Colon (tissue), 2 donors: ENCODE measurements at regions not wholly inside any gene's neighbourhood (a gene's known extent, or its start where the extent isn't known, plus 50 kb on each side); places are given as distances from the start of the nearest gene placed in this dataset.
"Not testable (repeated sequence)": the region's sequence is repeated elsewhere in the genome, so short reads cannot be mapped to it uniquely, and the experiment has no call there.

ENCODE experiments used
- FAIRE-seq: peaks from 2 replicates; lab custom pipeline; 2012; peaks lifted over from hg19 to GRCh38; lab: Jason Lieb, UNC
- donor health status: control.
- donor health status: control.

- no peak for FAIRE-seq
Measured at GRCh38 chr16:46519063-46519462, 102.1 kb downstream of the SHCBP1 start.

- no peak for FAIRE-seq
Measured at GRCh38 chr16:46496701-46497100, 124.5 kb downstream of the SHCBP1 start.

- no peak for FAIRE-seq
Measured at GRCh38 chr16:46482895-46483294, 138.3 kb downstream of the SHCBP1 start.

- FAIRE-seq = no peak
Measured at GRCh38 chr16:46466239-46466638, 154.9 kb downstream of the SHCBP1 start.

GRCh38 chr16:46454801-46455200 is 166.4 kb downstream of the SHCBP1 start:
- not testable (repeated sequence) for FAIRE-seq

- no peak for FAIRE-seq
Measured at GRCh38 chr16:46428108-46429061, 192.8 kb downstream of the SHCBP1 start.

GRCh38 chr16:46427340-46428107 is 193.7 kb downstream of the SHCBP1 start:
- FAIRE-seq = no peak

- FAIRE-seq = peak; percentile 82
Measured at GRCh38 chr16:46426336-46426735, 194.8 kb downstream of the SHCBP1 start.

GRCh38 chr16:46404028-46404427 is 217.2 kb downstream of the SHCBP1 start:
- FAIRE-seq = no peak

- not testable (repeated sequence) for FAIRE-seq
Measured at GRCh38 chr16:46398559-46398958, 222.6 kb downstream of the SHCBP1 start.

- not testable (repeated sequence) for FAIRE-seq
Measured at GRCh38 chr16:46396883-46397270, 224.3 kb downstream of the SHCBP1 start.

GRCh38 chr16:46396131-46396882 is 224.9 kb downstream of the SHCBP1 start:
- not testable (repeated sequence) for FAIRE-seq

GRCh38 chr16:46395391-46395921 is 225.7 kb downstream of the SHCBP1 start:
- FAIRE-seq = not testable (repeated sequence)

- FAIRE-seq = not testable (repeated sequence)
Measured at GRCh38 chr16:46394963-46395362, 226.2 kb downstream of the SHCBP1 start.

GRCh38 chr16:46394149-46394548 is 227.0 kb downstream of the SHCBP1 start:
- not testable (repeated sequence) for FAIRE-seq

GRCh38 chr16:46392930-46393722 is 228.1 kb downstream of the SHCBP1 start:
- not testable (repeated sequence) for FAIRE-seq

GRCh38 chr16:46390660-46391462 is 230.3 kb downstream of the SHCBP1 start:
- FAIRE-seq = not testable (repeated sequence)

GRCh38 chr16:46389561-46390041 is 231.6 kb downstream of the SHCBP1 start:
- not testable (repeated sequence) for FAIRE-seq

GRCh38 chr16:46388939-46389491 is 232.2 kb downstream of the SHCBP1 start:
- FAIRE-seq = not testable (repeated sequence)

GRCh38 chr16:46388354-46388753 is 232.8 kb downstream of the SHCBP1 start:
- FAIRE-seq = not testable (repeated sequence)
